ENCODE measurements at regions not wholly inside any gene's neighbourhood (a gene's known extent, or its start where the extent isn't known, plus 50 kb on each side); places are given as distances from the start of the nearest gene placed in this dataset.
"Not testable (repeated sequence)": the region's sequence is repeated elsewhere in the genome, so short reads cannot be mapped to it uniquely, and the experiment has no call there.

DNA sequence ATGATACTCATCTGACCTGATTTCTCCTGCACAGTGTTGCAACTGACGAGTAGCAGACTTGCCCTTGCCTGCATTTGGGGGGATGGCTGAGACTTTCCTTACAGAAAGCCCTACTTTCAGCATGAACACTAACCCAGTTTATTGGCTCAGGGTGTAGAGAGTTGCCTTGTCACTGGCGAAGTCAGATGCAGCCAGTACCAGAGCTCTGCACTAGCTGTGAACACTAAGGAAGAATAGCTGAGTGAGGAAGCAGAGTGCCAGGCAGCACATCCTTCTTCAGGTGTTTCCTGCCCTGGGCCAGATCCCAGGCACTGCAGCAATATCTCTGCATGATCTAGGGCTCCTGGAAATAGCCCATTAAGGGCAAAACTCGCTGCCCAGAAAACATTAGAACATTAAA is 154.0 kb upstream of the SYNPR start:
- DNase-seq: no peak

DNA sequence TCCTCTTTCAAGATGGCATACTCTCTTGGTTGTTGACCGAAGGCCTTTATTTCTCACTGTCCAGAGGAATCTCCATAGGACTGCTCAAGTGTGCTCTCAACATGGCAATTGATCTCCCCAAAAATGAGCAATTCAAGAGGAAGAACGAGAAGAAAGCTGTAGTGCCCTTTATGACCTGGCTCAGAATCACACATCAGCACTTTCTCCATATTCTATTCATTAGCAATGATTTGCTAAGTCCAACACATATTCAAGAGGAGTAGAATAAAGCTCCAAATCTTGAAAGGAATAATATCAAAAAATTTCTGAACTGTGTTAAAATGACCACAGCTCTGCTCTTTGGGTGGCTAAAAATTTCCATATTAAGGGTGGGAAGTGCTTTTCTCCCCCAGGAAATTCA is 151.6 kb upstream of the SYNPR start:
- no peak for DNase-seq

DNA sequence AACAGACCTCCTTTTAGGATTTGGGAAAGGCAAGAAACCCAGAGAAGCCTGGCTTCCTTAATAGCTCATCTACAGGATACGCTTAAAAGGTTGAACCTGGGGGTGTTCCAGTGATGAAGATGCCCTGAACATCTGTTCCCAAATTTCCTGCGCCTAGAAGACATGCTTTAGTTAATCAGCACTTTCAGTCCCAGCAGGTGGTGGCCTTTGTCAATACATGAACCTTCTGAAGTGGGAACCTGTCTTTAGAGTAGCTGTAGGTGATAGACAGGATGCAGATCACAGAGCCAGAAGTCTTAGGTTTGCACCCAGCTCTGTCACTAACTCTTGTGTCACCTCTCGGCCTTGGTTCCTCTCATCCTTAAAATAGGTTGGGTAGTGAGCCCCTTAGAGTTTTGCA is 149.7 kb upstream of the SYNPR start:
- DNase-seq: no peak

DNA sequence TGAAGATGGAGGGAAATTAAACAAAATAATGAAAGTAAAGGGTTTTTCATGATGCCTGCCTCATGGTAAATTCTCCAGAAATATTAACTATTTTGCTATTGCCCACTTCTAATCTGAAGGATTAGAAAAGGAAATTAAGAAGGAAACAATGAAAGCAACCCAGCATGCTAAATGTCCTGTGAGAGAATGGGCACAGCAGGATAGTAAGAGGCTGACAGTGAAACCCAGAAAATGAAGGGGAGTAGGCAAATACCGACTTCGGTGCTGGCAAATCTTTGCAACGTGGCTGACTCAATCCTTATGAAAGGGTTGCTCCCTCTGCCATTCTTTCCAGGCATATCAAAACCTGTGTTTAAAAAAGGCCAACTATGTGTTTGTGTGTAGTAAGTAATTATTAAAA is 147.5 kb upstream of the SYNPR start:
- DNase-seq: no peak

DNA sequence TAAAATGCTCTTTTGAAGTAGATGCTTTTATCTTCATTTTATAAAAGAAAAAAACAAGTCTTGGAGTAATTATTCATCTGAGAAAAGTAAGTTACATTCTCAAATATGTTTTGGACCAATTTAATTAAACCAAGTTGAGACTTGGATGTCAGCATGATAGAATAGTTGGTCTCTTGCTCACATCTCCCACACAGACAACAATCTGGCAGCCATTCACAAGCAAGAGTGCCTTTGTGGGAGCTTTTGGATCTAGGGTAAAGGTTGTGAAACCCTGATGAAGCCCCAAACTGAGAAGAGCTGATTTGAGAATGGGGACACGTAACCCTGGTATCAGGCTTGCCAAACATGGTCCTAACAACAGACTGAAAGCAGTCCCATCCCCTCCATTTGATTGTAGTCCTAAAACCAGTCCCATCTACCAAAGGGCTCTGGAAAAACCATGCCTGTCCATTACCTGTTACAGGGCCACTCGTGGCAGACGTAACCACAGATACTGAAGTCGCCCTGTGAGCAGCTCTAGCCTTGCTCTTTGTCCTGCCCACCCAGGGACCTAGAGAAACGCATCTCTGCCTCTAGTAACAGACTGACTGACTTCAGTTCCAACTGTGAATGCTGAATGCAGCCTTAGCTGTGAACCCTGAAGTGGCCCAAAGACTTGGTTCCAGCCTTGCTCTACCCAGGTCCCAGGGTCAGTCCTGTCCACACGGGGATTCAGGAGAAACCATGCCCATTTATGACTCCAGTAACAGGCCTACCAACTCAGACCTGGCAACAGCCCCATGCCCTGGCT is 145.5 kb upstream of the SYNPR start:
- DNase-seq: no peak

DNA sequence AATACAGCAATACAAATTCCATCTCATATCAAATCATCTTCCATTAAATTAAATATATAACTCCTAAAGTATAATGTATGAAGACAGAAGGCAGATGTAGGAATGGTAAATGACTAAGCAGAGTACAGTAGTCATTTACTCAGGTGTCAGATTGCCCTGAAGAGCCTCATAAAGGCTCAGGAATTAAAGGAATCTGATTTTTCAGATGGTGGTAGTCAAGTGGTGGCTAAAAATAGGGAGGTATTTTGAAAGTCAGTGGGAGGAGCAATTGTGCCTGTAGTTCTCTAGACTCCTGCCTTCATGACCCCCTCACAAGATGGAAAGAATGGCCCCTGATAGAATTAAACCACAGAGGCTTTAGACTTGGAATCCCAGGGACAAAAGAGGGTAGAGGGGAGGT is 142.7 kb upstream of the SYNPR start:
- no peak for DNase-seq

DNA sequence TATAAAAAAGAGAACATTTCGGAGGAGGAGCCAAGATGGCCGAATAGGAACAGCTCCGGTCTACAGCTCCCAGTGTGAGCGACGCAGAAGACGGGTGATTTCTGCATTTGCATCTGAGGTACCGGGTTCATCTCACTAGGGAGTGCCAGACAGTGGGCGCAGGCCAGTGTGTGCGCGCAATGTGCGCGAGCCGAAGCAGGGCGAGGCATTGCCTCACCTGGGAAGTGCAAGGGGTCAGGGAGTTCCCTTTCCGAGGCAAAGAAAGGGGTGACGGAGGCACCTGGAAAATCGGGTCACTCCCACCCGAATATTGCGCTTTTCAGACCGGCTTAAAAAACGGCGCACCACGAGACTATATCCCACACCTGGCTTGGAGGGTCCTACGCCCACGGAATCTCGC is 141.9 kb upstream of the SYNPR start:
- DNase-seq: not testable (repeated sequence)

DNA sequence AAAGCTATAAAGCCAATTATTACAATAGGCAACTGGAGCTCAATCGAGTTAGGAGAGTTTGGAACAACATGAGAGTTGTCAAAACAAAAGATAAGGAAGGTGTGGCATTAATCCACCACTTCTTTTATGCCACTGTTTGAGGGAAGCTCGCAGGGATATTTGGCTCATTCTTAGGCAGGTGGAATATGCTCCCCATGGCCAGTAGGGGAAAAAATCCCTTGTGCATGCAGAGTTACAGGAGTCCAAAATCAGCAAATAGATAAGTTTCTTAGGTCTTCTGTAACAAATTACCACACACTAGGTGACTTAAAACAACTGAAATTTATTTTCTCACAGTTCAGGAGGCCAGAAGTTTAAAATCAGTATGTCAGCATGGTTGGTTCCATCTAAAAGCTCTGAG is 135.4 kb upstream of the SYNPR start:
- DNase-seq: no peak

DNA sequence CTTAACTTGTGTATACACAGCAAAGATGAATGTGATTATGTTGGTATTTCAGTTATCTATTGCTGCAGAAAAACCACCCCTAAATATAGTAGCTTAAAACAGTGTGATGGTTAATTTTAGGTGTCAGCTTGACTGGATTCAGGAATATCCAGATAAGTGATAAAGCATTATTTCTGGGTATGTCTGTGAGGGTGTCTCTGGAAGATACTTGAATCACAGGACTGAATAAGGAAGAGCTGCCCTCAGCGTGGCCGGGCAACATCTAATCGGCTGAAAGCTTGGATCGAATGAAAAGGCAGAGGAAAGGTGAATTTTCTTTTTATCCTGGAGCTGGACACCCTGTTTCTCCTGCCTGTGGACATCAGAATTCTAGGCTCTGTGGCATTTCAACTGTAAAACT is 132.0 kb upstream of the SYNPR start:
- no peak for DNase-seq

DNA sequence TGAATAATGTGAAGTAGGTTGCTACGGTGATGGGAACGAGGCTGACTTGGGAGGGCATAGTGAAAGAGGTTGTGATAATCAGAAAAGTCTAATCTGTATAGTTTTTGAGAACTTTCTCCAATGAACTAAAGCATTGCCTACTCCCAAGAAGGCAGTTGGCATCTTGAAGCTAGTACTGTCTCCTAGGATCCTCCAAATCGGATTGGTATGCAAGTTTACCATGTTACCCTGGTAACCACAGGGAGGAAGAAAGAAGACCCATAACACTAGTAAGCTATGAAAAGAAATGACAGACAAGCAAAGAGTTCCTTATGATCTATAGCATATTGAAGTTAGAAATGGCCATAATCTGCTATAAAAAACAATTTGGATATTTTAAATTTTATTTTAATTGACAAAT is 127.2 kb upstream of the SYNPR start:
- DNase-seq: no peak

DNA sequence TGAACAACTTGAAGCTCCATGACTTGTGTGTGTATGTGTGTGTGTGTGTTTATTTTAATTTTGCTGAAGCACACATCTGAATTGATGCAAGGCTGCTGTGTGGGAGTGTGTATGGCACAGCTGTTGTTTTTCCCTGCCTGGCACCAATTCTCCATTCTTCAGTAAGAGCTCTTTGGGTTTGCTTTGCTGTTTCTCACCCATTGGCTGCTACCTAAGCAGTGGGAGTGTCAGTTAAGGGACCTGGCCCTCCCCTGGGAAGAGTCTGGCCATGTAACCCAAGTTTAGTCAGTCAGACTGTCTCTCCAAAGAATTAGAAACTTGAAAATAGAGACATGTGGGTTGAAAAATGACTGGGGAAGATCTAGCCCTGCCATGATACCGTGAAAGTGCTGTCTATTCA is 126.2 kb upstream of the SYNPR start:
- DNase-seq: peak; percentile 22

DNA sequence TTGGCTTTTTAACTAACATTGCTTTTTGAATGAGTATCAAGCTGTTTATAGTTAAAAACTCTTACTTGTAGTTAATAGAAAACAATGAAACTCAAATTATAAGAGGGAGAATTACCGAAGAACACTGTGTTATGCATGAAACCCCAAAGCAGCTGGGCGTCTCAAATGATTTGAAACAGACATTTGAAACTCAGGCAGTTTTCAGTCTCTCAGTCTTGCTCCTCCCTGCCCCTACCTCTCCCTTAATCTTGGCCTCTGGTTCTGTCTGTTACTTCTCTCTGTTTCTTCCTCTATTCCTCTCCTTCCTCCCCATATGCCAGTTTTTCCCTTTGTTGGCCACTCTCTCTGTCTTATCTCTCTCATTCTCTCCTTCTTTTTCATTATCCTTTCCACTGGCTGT is 118.3 kb upstream of the SYNPR start:
- DNase-seq: no peak

DNA sequence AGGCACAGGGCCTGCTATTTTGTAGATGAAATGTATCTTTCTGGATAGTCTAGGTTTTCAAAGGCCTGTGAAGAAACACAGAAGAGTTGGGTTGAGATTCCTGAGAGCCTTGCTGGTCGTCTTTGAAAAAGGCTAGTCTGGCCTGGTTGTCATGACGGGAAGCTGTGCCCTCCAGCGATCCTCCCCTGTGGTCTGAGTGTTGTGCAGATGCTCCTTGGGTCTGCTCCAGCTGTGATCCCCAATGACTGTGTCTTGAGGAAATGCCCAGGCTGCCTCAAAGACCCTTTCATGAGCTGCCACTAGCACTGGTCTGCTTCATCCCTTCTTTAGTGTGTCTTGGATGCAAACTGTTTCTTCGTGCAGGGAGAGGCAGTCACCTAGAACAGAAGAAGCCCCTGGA is 111.0 kb upstream of the SYNPR start:
- DNase-seq: no peak

DNA sequence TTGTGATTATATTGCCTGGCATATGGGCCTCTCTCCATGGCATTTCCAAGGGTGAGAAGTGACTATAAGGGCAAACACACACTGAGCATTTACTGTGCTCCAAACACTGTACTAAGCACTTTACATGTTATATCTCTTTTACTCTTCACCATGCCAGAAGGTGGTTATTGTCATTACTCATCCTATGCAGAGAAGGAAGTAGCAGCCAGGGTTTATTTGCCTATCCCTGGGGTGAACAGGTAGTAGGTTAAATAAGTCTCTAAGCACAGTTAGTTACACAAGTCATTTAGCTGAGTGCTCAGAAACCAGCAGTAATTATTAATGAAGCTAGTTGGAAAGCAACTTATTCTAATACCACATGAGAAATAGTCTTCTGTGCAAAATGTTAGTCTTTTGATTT is 109.9 kb upstream of the SYNPR start:
- DNase-seq: no peak

DNA sequence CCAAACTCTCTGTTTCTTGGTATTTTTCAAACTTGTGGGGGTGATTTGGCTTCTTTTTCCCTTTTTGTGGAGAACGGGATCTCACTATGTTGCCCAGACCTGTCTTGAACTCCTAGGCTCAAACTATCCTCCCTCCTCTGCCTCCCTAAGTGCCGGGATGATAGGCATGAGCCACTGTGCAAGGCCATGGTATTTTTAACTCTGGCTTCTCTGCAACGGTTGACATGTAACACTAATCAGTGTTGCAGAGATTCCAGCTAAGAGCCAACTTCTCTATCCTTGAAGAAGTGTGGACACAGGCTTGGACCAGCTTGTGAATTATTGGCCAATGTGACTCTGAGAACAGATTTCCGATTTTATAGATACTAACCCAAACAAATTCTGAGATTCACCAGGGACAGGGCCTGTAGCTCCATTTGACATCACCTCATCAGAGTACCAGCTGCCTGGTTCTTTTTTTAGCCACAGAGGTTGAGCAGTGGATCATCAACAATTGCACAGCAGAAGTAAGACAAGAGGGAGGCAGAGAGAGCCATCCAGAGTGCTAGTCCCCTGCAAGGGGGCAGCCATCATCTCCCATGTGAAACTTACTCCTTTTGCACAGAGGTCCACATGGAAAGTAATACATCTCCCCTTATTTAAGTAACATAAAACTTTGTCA is 98.1 kb upstream of the SYNPR start:
- DNase-seq: no peak

DNA sequence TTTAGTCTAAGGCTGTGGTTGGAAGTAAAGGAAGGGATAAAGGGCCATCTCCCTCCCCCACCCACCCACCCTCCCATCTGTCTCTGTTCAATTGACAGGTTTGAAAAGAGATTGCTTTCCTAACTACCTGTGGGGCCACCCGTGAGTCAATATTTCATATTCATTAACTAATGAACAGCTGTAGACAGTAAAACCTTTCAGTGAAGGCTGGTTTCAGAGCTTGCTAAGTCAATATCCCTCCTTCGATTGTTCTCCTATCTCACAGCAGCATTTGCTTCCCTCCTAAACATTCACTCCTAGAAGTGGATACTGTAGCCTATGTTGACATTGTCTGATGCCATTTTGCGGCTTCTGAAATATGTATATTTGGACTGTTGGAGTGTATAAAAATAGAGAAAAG is 85.9 kb upstream of the SYNPR start:
- no peak for DNase-seq

DNA sequence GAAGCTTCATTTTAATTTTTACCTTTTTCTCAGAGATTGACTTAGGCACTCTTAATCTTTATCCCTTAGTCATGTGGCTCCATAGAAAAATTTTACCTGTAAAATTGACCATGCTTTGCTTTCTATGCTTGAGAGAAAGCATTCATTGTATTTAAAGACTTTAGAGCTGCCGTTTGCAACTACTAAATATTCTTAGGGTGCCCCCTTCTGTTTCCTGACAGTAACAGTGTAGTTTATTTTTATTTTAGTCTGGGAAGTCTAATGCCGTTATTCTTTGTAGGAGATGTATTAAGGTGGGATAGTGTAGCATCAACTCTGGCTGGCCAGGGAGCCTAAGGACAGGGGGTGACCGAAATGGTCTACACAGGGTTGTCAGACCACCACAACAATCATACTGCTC is 84.5 kb upstream of the SYNPR start:
- no peak for DNase-seq

DNA sequence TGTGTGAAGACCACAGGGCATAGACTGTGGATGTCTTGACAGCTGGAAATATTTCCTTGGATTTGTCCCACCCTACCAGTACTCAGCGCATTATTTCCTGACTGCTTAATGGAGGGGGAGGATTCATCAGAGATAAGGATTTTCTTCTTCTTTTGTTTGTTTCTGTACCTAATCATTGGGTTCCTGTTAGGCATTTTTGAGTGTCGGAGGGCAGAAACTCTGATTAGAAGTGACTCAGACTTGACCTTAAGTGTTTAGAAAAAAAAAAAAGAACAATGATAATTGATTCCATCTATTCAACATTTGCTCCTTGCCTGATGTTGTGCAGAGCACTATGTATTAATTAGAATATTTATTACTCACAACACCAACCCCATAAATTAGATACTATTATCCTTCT is 78.5 kb upstream of the SYNPR start:
- no peak for DNase-seq

DNA sequence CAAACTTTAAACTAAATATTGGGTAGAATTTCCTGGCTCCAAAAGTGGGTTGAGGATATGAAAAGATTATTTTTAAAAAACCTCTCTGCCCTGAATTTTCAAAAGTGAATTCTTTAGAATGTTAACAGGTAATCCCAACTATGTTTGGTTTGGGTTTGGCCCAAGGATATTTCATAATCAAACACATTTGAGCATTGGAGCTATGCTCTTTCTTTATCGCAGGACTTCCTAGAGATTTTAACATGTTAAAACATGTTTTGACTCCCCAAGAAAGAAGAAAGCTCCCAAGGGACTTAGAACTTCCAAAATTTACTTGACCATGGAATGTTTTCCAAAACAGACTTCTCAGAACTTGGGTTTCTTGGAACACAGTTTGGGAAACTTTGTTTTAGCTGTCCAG is 75.6 kb upstream of the SYNPR start:
- no peak for DNase-seq

DNA sequence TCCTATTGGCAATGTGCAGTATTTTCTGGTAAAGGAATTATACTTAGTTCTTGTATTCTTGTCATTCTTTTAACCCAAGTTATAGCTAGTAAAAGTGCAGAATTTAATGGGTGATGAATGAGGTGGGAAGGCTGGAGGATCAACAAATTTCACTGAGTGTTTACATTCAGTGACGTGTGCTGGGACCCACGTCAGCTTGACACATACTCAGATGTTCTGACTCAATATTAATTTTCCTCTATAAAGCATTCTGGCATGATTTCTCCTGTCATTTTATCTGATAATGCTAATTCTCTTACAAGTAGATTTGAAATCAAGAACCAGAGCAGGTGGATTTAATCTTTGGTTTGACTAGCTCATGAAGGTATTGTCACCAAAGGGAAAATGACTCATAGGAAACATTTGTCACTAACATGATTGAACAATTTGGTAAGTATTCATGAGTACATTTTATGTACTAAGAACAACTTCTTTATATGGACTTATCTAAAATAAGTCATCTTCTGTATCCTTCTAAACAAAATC is 71.0 kb upstream of the SYNPR start:
- no peak for DNase-seq

DNA sequence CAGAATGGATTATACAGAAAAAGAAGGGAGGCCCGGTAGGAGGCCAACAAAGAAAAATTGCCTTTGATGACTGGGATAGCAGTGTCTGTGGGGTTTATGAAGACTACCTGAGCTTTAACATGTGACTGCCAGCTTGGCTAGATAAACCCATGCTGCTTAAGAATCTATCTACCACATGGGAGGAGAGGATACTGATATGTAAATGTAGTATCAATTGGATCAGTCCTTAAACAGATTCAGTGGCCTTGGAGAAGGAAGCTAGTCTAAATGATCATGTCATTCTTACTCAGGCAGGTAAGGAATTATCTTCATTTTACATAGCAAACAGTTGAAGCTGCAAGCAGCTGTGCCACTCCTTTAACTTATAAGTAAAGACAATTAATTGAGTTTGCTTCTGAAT is 50.0 kb upstream of the SYNPR start:
- DNase-seq: no peak

All from right hindlimb (tissue), 1 donor.